Loucy (cell line): ENCODE measurements at regions not wholly inside any gene's neighbourhood (a gene's known extent, or its start where the extent isn't known, plus 50 kb on each side); places are given as distances from the start of the nearest gene placed in this dataset.

Experiments
- H2AFZ ChIP-seq: fragments of 200-600 bp; sonication (generic); 2 replicates; pipeline ENCODE4 v1.6.0; 2016; ENCODE audit warnings: antibody characterized with exemption, mild to moderate bottlenecking, low read length, moderate library complexity
- H3F3A ChIP-seq: fragments of 200-600 bp; 2 replicates; pipeline ENCODE4 v1.6.0; 2016; ENCODE audit warnings: antibody characterized with exemption, low read depth, mild to moderate bottlenecking
- H3K27me3 ChIP-seq: fragments of 200-600 bp; sonication (generic); 2 replicates; pipeline ENCODE4 v1.6.1; 2014; ENCODE audit warnings: low read length, mild to moderate bottlenecking; ENCODE audit not compliant: insufficient read depth, poor library complexity, severe bottlenecking
- H3K36me3 ChIP-seq: fragments of 200-600 bp; sonication (generic); 2 replicates; pipeline ENCODE4 v1.6.1; 2016; ENCODE audit warnings: low read length; ENCODE audit not compliant: insufficient read depth
- H3K4me1 ChIP-seq: fragments of 200-600 bp; sonication (generic); 2 replicates; pipeline ENCODE4 v1.5.1; 2014; ENCODE audit warnings: low read length, mild to moderate bottlenecking; ENCODE audit not compliant: insufficient read depth, poor library complexity, severe bottlenecking
- H3K4me2 ChIP-seq: fragments of 200-600 bp; sonication (generic); 2 replicates; pipeline ENCODE4 v1.6.0; 2014; ENCODE audit warnings: antibody characterized with exemption, low read length, low read depth, mild to moderate bottlenecking; ENCODE audit not compliant: poor library complexity, severe bottlenecking
- H3K4me3 ChIP-seq: fragments of 200-600 bp; sonication (generic); 2 replicates; pipeline ENCODE4 v1.5.1; 2014; ENCODE audit warnings: low read length, mild to moderate bottlenecking, mixed read lengths; ENCODE audit not compliant: poor library complexity, severe bottlenecking
- H3K79me2 ChIP-seq: fragments of 200-600 bp; sonication (generic); 2 replicates; pipeline ENCODE4 v1.6.1; 2014; ENCODE audit warnings: low read length; ENCODE audit not compliant: insufficient read depth
- H3K9ac ChIP-seq: fragments of 200-600 bp; sonication (generic); 2 replicates; pipeline ENCODE4 v1.6.0; 2014; ENCODE audit warnings: mild to moderate bottlenecking, low read depth, low read length, moderate library complexity; ENCODE audit not compliant: poor library complexity, severe bottlenecking
- H3K9me2 ChIP-seq: fragments of 200-600 bp; sonication (generic); replicated peaks from 2 replicates; pipeline ENCODE4 v1.6.1; 2016; ENCODE audit warnings: low read depth, low read length, mixed read lengths
- H3K9me3 ChIP-seq: fragments of 200-600 bp; sonication (generic); 2 replicates; pipeline ENCODE4 v1.6.1; 2014; ENCODE audit warnings: mild to moderate bottlenecking, antibody characterized with exemption, low read length, low read depth; ENCODE audit not compliant: insufficient read depth
- H4K20me1 ChIP-seq: fragments of 200-600 bp; sonication (generic); 2 replicates; pipeline ENCODE4 v1.6.0; 2014; ENCODE audit warnings: antibody characterized with exemption, low read length, mild to moderate bottlenecking; ENCODE audit not compliant: insufficient read depth, poor library complexity, severe bottlenecking
- CTCF ChIP-seq: fragments of 200-600 bp; sonication (generic); conservative IDR thresholded peaks from 2 replicates; pipeline ENCODE4 v1.5.1; 2014; ENCODE audit warnings: mild to moderate bottlenecking, antibody characterized with exemption, low read length
- EZH2phosphoT487 ChIP-seq: fragments of 200-600 bp; IDR thresholded peaks from 2 replicates; pipeline ENCODE4 v1.6.1; 2018; ENCODE audit warnings: antibody characterized with exemption, mild to moderate bottlenecking, moderate library complexity, borderline replicate concordance

- no peak for TF ChIP-seq EZH2phosphoT487
- TF ChIP-seq CTCF, result no peak
- no peaks in the 10 kb centered on the region for H3K9me3 ChIP-seq
Measured at GRCh38 chr7:110224643-110225042, 866.3 kb upstream of the LRRN3 start.

GRCh38 chr7:110246118-110246517 lies 844.8 kb upstream of the LRRN3 start:
- no peaks in the 10 kb centered on the region for H3K9me3 ChIP-seq
- no peak overlapping the region for H3K4me3 ChIP-seq
- TF ChIP-seq EZH2phosphoT487 (no peak), CTCF (no peak)
- no peaks in the 10 kb centered on the region for H3K79me2 ChIP-seq
- H2AFZ ChIP-seq, result no peak overlapping the region
- no peaks in the 10 kb centered on the region for H3K4me1 ChIP-seq
- no peak overlapping the region for H3K4me2 ChIP-seq
- H3K27me3 ChIP-seq, result no peaks in the 10 kb centered on the region
- no peaks in the 10 kb centered on the region for H3F3A ChIP-seq
- no peaks in the 10 kb centered on the region for H3K9me2 ChIP-seq
- H3K9ac ChIP-seq, result no peak overlapping the region
- H4K20me1 ChIP-seq, result no peaks in the 10 kb centered on the region
- H3K36me3 ChIP-seq, result no peaks in the 10 kb centered on the region

More at GRCh38 chr7:110224643-110225042, 866.3 kb upstream of the LRRN3 start:
- Histone ChIP-seq H3K4me2 (no peak overlapping the region), H3K79me2 (no peaks in the 10 kb centered on the region), H2AFZ (no peak overlapping the region), H3K36me3 (no peaks in the 10 kb centered on the region), H3K4me3 (no peak overlapping the region), H4K20me1 (no peaks in the 10 kb centered on the region), H3F3A (no peaks in the 10 kb centered on the region), H3K27me3 (no peaks in the 10 kb centered on the region), H3K9ac (no peak overlapping the region), H3K9me2 (no peaks in the 10 kb centered on the region), H3K4me1 (no peaks in the 10 kb centered on the region)

DNA sequence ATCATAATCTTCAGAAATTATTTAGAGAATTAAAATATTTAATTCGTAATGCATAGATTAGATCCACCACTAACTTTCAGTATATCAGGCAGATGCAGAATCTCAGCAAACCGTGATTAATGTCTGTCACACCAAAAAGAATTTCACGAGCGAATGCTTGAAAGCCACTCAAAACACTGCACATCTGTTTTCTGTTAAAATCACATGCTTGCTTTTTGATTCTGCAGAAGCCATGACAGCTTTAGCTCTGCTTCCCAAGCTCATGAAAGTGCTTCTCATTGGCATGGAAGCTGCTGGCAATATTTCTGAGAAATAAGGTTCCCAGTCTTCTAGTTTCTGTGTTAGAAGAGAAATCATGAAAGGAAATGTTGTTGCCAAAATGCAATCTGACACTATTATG lies 837.8 kb upstream of the LRRN3 start:
- H3K4me2 ChIP-seq, result no peak overlapping the region
- no peaks in the 10 kb centered on the region for H3K9me3 ChIP-seq
- no peaks in the 10 kb centered on the region for H3F3A ChIP-seq
- no peaks in the 10 kb centered on the region for H3K36me3 ChIP-seq
- TF ChIP-seq EZH2phosphoT487 (no peak), CTCF (no peak)
- no peaks in the 10 kb centered on the region for H3K9me2 ChIP-seq
- no peak overlapping the region for H3K4me3 ChIP-seq
- H3K9ac ChIP-seq, result no peak overlapping the region
- no peaks in the 10 kb centered on the region for H3K4me1 ChIP-seq
- H2AFZ ChIP-seq, result no peak overlapping the region
- H4K20me1 ChIP-seq, result no peaks in the 10 kb centered on the region
- H3K27me3 ChIP-seq, result no peaks in the 10 kb centered on the region
- no peaks in the 10 kb centered on the region for H3K79me2 ChIP-seq
